Hematopoietic multipotent progenitor cell treated with erythropoietin and hydrocortisone succinate and interleukin-3 and kit ligand, for 4 days (in vitro differentiated cells): ENCODE measurements at regions not wholly inside any gene's neighbourhood (a gene's known extent, or its start where the extent isn't known, plus 50 kb on each side); places are given as distances from the start of the nearest gene placed in this dataset.

ENCODE experiments used
- DNase-seq: peaks from one replicate; pipeline ENCODE4 v3.0.0-alpha.2; 2015

DNA sequence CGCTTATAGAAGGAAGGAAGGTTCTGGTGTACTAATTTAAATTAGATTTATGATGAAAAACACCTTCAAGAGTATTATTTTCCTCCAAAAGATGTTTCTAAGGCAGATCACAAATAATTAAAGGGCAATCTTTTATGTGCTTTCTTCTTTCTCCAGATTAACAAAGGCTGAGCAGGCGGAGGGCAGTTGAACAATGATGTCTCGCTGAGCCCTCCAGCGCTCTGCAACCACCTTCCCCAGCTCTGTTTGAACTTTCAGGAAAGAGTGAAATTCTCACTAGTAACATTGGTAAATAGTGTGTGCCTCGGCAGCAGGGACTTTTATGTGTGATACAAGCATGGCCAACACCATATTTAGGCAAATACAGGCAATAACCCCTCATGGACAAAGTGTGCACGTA lies 379.1 kb upstream of the MKI67 start:
- no peak for DNase-seq

GRCh38 chr10:128506423-128506822 lies 380.2 kb upstream of the MKI67 start:
- DNase-seq = no peak

DNA sequence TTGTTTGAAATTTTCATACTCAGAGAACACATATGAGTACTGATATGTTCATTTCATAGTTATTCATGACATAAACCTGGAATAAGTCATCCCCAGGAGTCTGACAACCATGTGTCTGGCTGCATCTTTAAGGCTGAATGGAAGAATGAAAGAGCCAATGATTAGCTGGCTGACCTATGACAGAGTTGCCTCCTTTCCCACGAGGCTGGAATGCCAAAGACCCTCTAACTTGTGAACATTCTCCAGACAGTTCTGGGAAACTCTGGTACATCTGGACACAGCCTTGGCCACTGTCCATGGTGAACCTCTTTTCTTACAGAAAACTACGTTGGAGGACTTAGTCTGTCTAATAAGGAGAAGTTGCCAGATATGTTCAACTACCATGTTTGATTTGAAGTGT lies 380.8 kb upstream of the MKI67 start:
- no peak for DNase-seq

DNA sequence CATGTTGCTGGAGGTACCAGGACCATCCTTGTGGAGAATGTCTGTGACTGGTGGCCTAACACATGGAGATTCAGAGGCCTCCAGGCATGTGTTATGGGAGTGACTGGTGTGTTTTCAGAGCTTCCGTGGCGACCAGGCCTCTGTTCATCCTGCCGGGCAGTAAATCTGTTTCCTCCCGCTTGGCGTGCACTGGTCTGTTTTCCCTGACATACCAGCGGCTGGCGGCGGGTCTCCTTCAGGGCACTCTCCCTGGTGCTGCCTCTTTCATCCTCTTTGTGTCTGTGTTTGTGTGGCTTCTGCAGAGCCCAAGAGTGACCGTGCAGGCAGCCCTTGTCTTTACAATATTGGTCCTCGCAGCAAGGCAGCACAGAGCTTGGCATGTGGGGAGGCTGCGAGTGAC lies 385.1 kb upstream of the MKI67 start:
- no peak for DNase-seq

- DNase-seq = no peak
Observed at GRCh38 chr10:128512767-128513166, 386.5 kb upstream of the MKI67 start.

GRCh38 chr10:128514536-128514935 lies 388.3 kb upstream of the MKI67 start:
- DNase-seq = no peak

GRCh38 chr10:128516180-128516579 lies 390.0 kb upstream of the MKI67 start:
- no peak for DNase-seq

- DNase-seq = no peak
Observed at GRCh38 chr10:128517167-128517566, 390.9 kb upstream of the MKI67 start.

DNA sequence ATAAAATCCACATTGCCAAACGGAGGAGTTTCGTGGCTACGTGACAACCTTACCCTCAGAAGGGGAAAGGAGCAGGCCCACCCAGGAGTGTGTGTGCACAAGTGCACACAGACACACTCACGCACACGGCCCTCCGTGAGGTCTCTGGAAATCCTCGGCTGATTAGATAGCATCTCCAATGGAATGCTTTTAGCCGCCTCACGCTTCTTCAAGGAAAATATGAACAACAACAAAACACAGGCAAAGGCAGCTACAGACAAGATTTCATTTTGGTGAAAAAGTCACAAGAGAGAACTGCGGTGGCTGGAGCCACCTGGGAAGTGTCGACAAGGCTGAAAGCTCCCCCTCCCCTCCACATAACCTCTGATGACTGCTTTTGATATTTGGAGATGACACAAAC lies 391.8 kb upstream of the MKI67 start:
- DNase-seq = no peak

DNA sequence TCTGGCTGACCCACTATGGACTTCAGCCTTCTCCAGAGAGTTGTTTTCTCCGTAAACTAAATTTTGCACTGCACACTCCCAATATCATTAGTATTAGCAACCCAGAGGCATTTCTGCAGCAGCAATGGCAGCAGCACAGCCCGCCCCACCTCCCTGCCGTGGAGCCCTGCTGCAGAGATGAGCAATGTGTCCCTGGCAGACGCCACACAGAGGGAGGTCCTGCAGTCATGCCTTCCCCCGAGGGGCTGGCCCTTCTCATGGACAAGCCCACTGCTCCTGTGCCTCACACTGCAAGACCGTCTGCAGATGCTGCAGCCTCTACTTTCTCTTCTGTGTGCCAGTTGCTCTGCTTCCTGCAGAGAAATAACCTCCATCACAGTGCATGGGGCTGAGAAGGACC lies 393.4 kb upstream of the MKI67 start:
- no peak for DNase-seq

DNA sequence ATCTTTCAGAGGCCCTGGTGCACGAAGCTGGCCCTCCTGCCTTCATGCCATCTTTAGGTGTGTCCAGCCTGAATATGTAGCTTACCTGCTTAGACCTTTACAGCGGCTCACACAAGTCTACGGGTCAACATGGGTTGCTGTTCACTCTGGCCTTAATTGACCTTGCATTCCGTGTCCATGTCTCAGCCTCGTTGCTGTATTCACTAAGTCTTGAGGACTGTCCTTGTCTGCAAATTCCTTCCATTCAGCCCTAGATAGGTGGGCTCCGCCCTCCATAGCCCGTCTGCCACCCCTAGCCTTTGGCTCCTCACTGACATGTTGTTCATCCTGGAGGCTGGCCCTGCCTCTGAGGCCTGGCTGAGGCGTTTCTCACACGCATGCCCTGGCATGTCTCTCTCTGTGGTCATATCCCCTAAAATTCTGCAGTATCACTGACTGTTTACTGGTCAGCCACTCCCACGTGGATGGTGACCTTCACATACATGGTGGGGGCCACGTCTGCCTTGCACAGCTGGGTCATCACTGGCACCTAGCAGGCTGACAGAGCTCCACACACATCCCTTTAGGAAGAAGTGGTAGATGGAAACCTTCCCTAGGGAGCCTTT lies 394.1 kb upstream of the MKI67 start:
- DNase-seq = no peak

GRCh38 chr10:128522551-128523308 lies 396.5 kb upstream of the MKI67 start:
- no peak for DNase-seq

DNA sequence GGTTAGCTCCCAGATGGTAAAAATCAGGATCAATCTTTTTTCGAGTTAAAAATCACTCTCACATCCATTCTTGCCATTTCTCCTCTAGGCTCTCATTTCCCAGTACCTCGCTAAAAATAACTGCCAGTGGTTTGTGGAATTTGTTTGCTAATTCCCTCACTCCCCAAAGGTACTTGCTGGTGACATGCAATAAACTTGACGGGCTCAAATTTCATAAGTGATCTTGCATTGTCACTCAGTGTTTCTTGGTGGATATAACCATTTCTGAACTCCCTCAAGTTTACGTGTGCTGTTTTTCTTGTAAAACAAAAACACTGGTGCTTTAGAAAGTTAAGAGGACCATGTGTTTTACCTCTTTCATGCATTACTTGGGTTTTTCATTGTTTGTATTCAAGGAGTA lies 399.2 kb upstream of the MKI67 start:
- DNase-seq = no peak

GRCh38 chr10:128525936-128526335 lies 399.7 kb upstream of the MKI67 start:
- DNase-seq = no peak

DNA sequence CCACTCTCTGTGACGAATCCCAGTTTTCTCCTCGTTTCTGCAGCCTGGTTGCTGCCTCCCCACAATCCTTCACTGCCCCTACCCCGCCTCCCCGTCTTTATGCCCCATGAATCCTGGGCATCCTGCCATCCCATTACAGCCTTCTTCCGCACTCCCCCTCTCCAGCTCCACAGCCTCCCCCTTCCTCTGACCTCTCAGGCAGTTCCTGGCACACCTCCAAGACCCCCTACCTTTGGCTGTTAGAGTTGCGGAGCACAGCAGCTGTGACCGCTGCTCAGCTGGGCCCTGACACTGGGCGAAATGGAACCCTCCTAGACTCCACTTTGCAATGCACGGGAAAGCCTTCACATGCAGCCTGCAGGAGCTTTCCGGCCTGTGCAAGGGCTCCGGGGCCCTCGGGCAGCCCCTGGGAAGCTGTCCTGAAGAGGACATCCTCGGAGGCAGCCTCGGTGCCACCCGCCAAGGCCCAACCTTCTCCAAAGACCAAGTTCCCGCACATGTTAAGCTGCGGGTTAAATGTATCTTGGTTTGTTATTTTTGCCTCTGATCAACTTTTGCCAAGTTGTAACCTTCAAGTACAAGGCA lies 400.7 kb upstream of the MKI67 start:
- DNase-seq = no peak

DNA sequence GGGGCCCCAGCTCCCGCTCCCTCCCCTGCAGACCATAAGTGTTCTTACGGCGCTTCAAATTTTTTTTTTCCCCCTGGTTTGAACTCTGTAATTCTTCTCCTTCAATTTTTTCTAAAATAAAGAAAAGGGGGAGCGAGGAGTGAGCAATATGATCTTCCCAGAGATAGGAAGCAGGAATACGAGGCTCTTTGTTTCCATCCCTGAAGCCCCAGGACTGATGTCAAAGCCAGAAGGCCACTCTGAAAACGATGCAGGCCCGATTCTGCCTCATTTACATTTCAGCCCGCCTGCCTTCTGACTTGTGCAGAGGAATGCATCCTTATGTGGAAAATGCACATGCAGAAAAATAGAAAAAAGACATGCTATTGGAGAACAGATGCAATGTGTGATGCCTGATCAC lies 401.5 kb upstream of the MKI67 start:
- no peak for DNase-seq

GRCh38 chr10:128528167-128528566 lies 401.9 kb upstream of the MKI67 start:
- DNase-seq = no peak

GRCh38 chr10:128528781-128529180 lies 402.6 kb upstream of the MKI67 start:
- no peak for DNase-seq

- DNase-seq = no peak
Observed at GRCh38 chr10:128529225-128529624, 403.0 kb upstream of the MKI67 start.

- DNase-seq = peak; percentile 42
Observed at GRCh38 chr10:128530301-128530700, 404.1 kb upstream of the MKI67 start.

- DNase-seq = no peak
Observed at GRCh38 chr10:128530946-128531345, 404.7 kb upstream of the MKI67 start.

DNA sequence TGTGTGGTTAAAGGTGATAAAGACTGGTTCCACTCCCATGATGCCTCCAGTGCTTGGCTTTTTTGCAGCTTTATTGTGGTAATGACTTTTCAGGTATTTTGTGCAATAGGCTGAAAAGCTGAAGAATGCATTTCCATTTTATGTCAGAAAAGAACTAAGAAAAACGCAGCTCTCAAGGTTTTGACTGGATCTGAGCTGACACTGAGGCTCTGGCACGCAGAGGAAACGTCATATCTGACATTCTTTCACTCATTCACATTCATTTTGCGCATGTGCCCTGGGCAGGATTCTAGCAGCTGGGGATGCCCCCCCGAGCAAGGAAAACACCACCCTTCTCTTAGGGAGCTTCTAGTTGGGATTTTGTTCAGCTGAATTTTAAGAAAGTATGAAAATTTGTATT lies 408.5 kb upstream of the MKI67 start:
- DNase-seq = no peak

- no peak for DNase-seq
Observed at GRCh38 chr10:128536259-128536658, 410.0 kb upstream of the MKI67 start.

DNA sequence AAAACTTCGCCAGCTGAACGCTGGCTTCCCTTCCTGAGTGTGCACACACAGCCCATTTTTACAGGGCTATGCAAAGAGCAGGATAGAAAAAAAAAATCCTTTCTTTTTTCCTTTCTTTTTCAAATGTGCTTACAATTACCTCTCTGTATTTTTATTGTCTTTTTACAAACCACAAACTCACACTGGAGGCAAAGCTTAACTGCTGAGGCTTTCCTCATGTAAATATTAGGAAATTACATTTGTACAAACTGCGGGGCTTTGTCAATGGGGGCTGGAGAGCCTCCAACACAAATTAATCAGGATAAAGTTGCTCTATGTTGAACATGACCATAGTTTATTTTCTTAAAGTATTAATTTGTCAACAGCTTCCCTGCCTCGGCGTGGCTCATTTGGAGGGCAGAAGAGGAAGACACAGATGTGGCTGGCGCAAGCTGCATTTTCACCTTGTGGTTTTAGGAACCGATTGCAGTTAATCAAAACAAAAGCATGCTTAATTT lies 411.7 kb upstream of the MKI67 start:
- no peak for DNase-seq
